ENCODE measurements at regions not wholly inside any gene's neighbourhood (a gene's known extent, or its start where the extent isn't known, plus 50 kb on each side); places are given as distances from the start of the nearest gene placed in this dataset.

- WGBS (ENCODE audit: low lambda C conversion rate): 31% methylated on average over 2 of the region's 2 CpGs
- TF ChIP-seq PBX3 (IDR thresholded peaks at IDR 0.05) (no peak), SIN3A (IDR thresholded peaks at IDR 0.05; ENCODE audit: borderline replicate concordance, low read depth, low read length) (no peak), RFX5 (IDR thresholded peaks at IDR 0.05; ENCODE audit: low read length) (no peak), REST (IDR thresholded peaks at IDR 0.05; ENCODE audit: low read depth, low read length) (no peak), TAF1 (IDR thresholded peaks at IDR 0.05; ENCODE audit: borderline replicate concordance, low read depth, low read length) (no peak), IRF3 (IDR thresholded peaks at IDR 0.05; ENCODE audit: low read depth, low read length) (no peak), NRF1 (IDR thresholded peaks at IDR 0.05; ENCODE audit: low read depth, low read length) (no peak), FOXM1 (IDR thresholded peaks at IDR 0.05; ENCODE audit: low read depth) (no peak), JUND (IDR thresholded peaks at IDR 0.05) (no peak), NFIC (IDR thresholded peaks at IDR 0.05; ENCODE audit: borderline replicate concordance) (no peak; the same call in 1 of the 2 replicates), YY1 (IDR thresholded peaks at IDR 0.05; ENCODE audit: low read depth) (no peak)
- DNase-seq: no peak
- Histone ChIP-seq H3K9ac (no peak overlapping the region), H3K36me3 (replicated peaks in 1 of 2; ENCODE audit: control insufficient read depth in 1 of 2, insufficient read depth in 2 of 2, low read length in 1 of 2) (no peaks in the 10 kb centered on the region), H2AFZ (ENCODE audit: low read depth) (no peak overlapping the region), H4K20me1 (ENCODE audit: insufficient read depth) (no peaks in the 10 kb centered on the region), H3K4me2 (peak overlapping the region; percentile 21; the same call in 1 of the 2 replicates), H3K9me3 (no peaks in the 10 kb centered on the region), H3K4me3 (ENCODE audit: low read depth in 2 of 2, low read length in 1 of 2) (no peak overlapping the region), H3K79me2 (ENCODE audit: insufficient read depth) (no peaks in the 10 kb centered on the region), H3K27me3 (ENCODE audit: insufficient read depth) (no peaks in the 10 kb centered on the region), H3K9me2 (no peaks in the 10 kb centered on the region), H3K4me1 (ENCODE audit: control insufficient read depth in 1 of 2, insufficient read depth in 2 of 2, low read depth in 1 of 2, low read length in 1 of 2) (0 out of 4 replicates have a peak, but pooled peaks cover 0 to 13% of the 10 kb centered on the region in 2 experiments), H3K27ac (ENCODE audit: low read depth in 2 of 2, low read length in 1 of 2) (peak overlapping the region in 1 of 2 experiments; percentile 53; a peak in 1 of 4 replicates), H3F3A (replicated peaks; ENCODE audit: insufficient read depth) (no peaks in the 10 kb centered on the region)
- CTCF ChIA-PET: no interaction called here
- POLR2A ChIA-PET: no interaction called here
Observed at GRCh38 chr6:105882121-105882803, 203.9 kb upstream of the PRDM1 start.

- H2AFZ ChIP-seq (ENCODE audit: low read depth): no peak overlapping the region
- H3K36me3 ChIP-seq (replicated peaks in 1 of 2; ENCODE audit: control insufficient read depth in 1 of 2, insufficient read depth in 2 of 2, low read length in 1 of 2): no peaks in the 10 kb centered on the region
- POLR2A ChIA-PET: no interaction called here
- no peaks in the 10 kb centered on the region for H3K79me2 ChIP-seq (ENCODE audit: insufficient read depth)
- no peaks in the 10 kb centered on the region for H4K20me1 ChIP-seq (ENCODE audit: insufficient read depth)
- H3K9me2 ChIP-seq: no peaks in the 10 kb centered on the region
- WGBS (ENCODE audit: low lambda C conversion rate): 60% methylated on average over 3 of the region's 3 CpGs
- 0 out of 4 replicates have a peak, but pooled peaks cover 0 to 13% of the 10 kb centered on the region in 2 experiments for H3K4me1 ChIP-seq (ENCODE audit: control insufficient read depth in 1 of 2, insufficient read depth in 2 of 2, low read depth in 1 of 2, low read length in 1 of 2)
- no peaks in the 10 kb centered on the region for H3K9me3 ChIP-seq
- DNase-seq: no peak
- no peaks in the 10 kb centered on the region for H3F3A ChIP-seq (replicated peaks; ENCODE audit: insufficient read depth)
- no peak overlapping the region for H3K4me3 ChIP-seq (ENCODE audit: low read depth in 2 of 2, low read length in 1 of 2)
- no peaks in the 10 kb centered on the region for H3K27me3 ChIP-seq (ENCODE audit: insufficient read depth)
- no peak overlapping the region for H3K27ac ChIP-seq (ENCODE audit: low read depth in 2 of 2, low read length in 1 of 2)
- CTCF ChIA-PET: no interaction called here
- no peak overlapping the region for H3K9ac ChIP-seq
- no peak overlapping the region for H3K4me2 ChIP-seq
- TF ChIP-seq FOSL2 (IDR thresholded peaks at IDR 0.05; ENCODE audit: borderline replicate concordance, low read depth) (no peak), GABPA (IDR thresholded peaks at IDR 0.05; ENCODE audit: low read depth) (no peak), RCOR1 (IDR thresholded peaks at IDR 0.05; ENCODE audit: low read length) (no peak), NRF1 (IDR thresholded peaks at IDR 0.05; ENCODE audit: low read depth, low read length) (no peak), EZH2phosphoT487 (IDR thresholded peaks at IDR 0.05; ENCODE audit: borderline replicate concordance, low read depth) (no peak), RXRA (IDR thresholded peaks at IDR 0.05; ENCODE audit: borderline replicate concordance, low read depth) (no peak), ZBTB33 (IDR thresholded peaks at IDR 0.05; ENCODE audit: borderline replicate concordance, low read depth) (no peak)
Observed at GRCh38 chr6:105881608-105882007, 204.5 kb upstream of the PRDM1 start.
